H9 (cell line): ENCODE measurements at regions not wholly inside any gene's neighbourhood (a gene's known extent, or its start where the extent isn't known, plus 50 kb on each side); places are given as distances from the start of the nearest gene placed in this dataset.

Source experiments
- DNase-seq: peaks from one replicate; pipeline ENCODE4 v3.0.0-alpha.2; 2017
- H2AFZ ChIP-seq: one replicate; pipeline ENCODE4 v1.6.1; 2013; ENCODE audit warnings: mild to moderate bottlenecking, low read length, control low read depth, moderate library complexity
- H2AK5ac ChIP-seq: 2 replicates; pipeline ENCODE4 v1.6.1; 2013; ENCODE audit warnings: low read length, control low read depth, mixed read lengths; ENCODE audit not compliant: insufficient read length
- H2BK120ac ChIP-seq: one replicate; pipeline ENCODE4 v1.6.1; 2013; ENCODE audit warnings: low read depth, mild to moderate bottlenecking, low read length, control low read depth, inconsistent platforms; ENCODE audit not compliant: poor library complexity, severe bottlenecking
- H2BK12ac ChIP-seq: 2 replicates; pipeline ENCODE4 v1.6.1; 2013; ENCODE audit warnings: low read length, control low read depth, mixed read lengths, low read depth; ENCODE audit not compliant: insufficient read length
- H2BK15ac ChIP-seq: 2 replicates; pipeline ENCODE4 v1.6.1; 2013; ENCODE audit warnings: low read depth, low read length, control low read depth
- H2BK20ac ChIP-seq: one replicate; pipeline ENCODE4 v1.6.1; 2013; ENCODE audit warnings: low read depth, mild to moderate bottlenecking, low read length, control low read depth, inconsistent platforms; ENCODE audit not compliant: poor library complexity, severe bottlenecking
- H2BK5ac ChIP-seq: 2 replicates; pipeline ENCODE4 v1.6.1; 2013; ENCODE audit warnings: low read length, control low read depth, mixed read lengths; ENCODE audit not compliant: insufficient read length
- H3K14ac ChIP-seq: 2 replicates; pipeline ENCODE4 v1.6.1; 2013; ENCODE audit warnings: low read length, control low read depth; ENCODE audit not compliant: insufficient read depth
- H3K18ac ChIP-seq: 2 replicates; pipeline ENCODE4 v1.6.1; 2013; ENCODE audit warnings: low read depth, mild to moderate bottlenecking, mixed read lengths, low read length, control low read depth; ENCODE audit not compliant: insufficient read length
- H3K23ac ChIP-seq: 2 replicates; pipeline ENCODE4 v1.6.1; 2013; ENCODE audit warnings: low read length, control low read depth, mixed read lengths, low read depth; ENCODE audit not compliant: insufficient read length
- H3K23me2 ChIP-seq: 2 replicates; pipeline ENCODE4 v1.6.1; 2013; ENCODE audit warnings: low read depth, mild to moderate bottlenecking, mixed read lengths, low read length, control low read depth; ENCODE audit not compliant: insufficient read length, poor library complexity, severe bottlenecking
- H3K27ac ChIP-seq: 2 replicates; pipeline ENCODE4 v1.5.1; 2013; ENCODE audit warnings: low read length, control low read depth, mixed read lengths, low read depth; ENCODE audit not compliant: insufficient read length
- H3K27me3 ChIP-seq: 2 replicates; pipeline ENCODE4 v1.6.1; 2013; ENCODE audit warnings: low read length, control low read depth, inconsistent platforms; ENCODE audit not compliant: insufficient read depth
- H3K4ac ChIP-seq: 2 replicates; pipeline ENCODE4 v1.6.1; 2013; ENCODE audit warnings: low read depth, mild to moderate bottlenecking, control low read depth, inconsistent platforms, low read length, moderate library complexity
- H3K4me1 ChIP-seq: 2 replicates; pipeline ENCODE4 v1.6.1; 2013; ENCODE audit warnings: low read length, control low read depth, inconsistent platforms; ENCODE audit not compliant: insufficient read depth
- H3K4me2 ChIP-seq: 2 replicates; pipeline ENCODE4 v1.6.1; 2013; ENCODE audit warnings: low read length, control low read depth, mixed read lengths; ENCODE audit not compliant: insufficient read length, insufficient read depth
- H3K56ac ChIP-seq: 2 replicates; pipeline ENCODE4 v1.6.1; 2013; ENCODE audit warnings: low read depth, mild to moderate bottlenecking, mixed read lengths, low read length, control low read depth; ENCODE audit not compliant: insufficient read length
- H3K79me1 ChIP-seq: 2 replicates; pipeline ENCODE4 v1.6.1; 2013; ENCODE audit warnings: low read depth, mild to moderate bottlenecking, moderate library complexity, low read length, control low read depth, inconsistent platforms; ENCODE audit not compliant: insufficient read depth, poor library complexity, severe bottlenecking
- H3K79me2 ChIP-seq: 2 replicates; pipeline ENCODE4 v1.6.1; 2013; ENCODE audit warnings: low read length, control low read depth, inconsistent platforms; ENCODE audit not compliant: insufficient read depth
- H3K9ac ChIP-seq: 2 replicates; pipeline ENCODE4 v1.6.1; 2013; ENCODE audit warnings: low read length, control low read depth, mixed read lengths; ENCODE audit not compliant: insufficient read length; ENCODE audit errors: extremely low read depth
- H3K9me3 ChIP-seq: one replicate; pipeline ENCODE4 v1.6.1; 2013; ENCODE audit warnings: low read depth, low read length, inconsistent platforms; ENCODE audit not compliant: control insufficient read depth
- H3T11ph ChIP-seq: one replicate; pipeline ENCODE4 v1.6.1; 2013; ENCODE audit warnings: mild to moderate bottlenecking, low read length, control low read depth, inconsistent platforms
- H4K20me1 ChIP-seq: one replicate; pipeline ENCODE4 v1.6.1; 2013; ENCODE audit not compliant: control insufficient read depth, insufficient read length, insufficient read depth
- H4K5ac ChIP-seq: 2 replicates; pipeline ENCODE4 v1.6.1; 2013; ENCODE audit warnings: low read depth, mild to moderate bottlenecking, mixed read lengths, low read length, control low read depth; ENCODE audit not compliant: insufficient read length
- H4K8ac ChIP-seq: replicated peaks from 2 replicates; pipeline ENCODE4 v1.6.1; 2013; ENCODE audit warnings: low read length, control low read depth, mixed read lengths, low read depth; ENCODE audit not compliant: insufficient read length
- H4K91ac ChIP-seq: 2 replicates; pipeline ENCODE4 v1.6.1; 2013; ENCODE audit warnings: low read depth, mild to moderate bottlenecking, moderate library complexity, mixed read lengths, low read length, control low read depth; ENCODE audit not compliant: insufficient read length
- H3K27ac Mint-ChIP-seq, 3 experiments: 2 replicates in 2 of 3; 3 replicates in 1 of 3; pipeline ENCODE4 v1.8.0; 2020 to 2021; ENCODE audit warnings: mixed read lengths in 3 of 3, mild to moderate bottlenecking in 1 of 3, moderate library complexity in 1 of 3
- H3K27me3 Mint-ChIP-seq: 2 replicates; pipeline ENCODE4 v1.8.0; 2021; ENCODE audit warnings: low read depth, mild to moderate bottlenecking, moderate library complexity, mixed read lengths
- H3K36me3 Mint-ChIP-seq, 3 experiments: 2 replicates in 2 of 3; 3 replicates in 1 of 3; pipeline ENCODE4 v1.8.0; 2020 to 2021; ENCODE audit warnings: low read depth in 3 of 3, mixed read lengths in 3 of 3; ENCODE audit not compliant: insufficient read depth in 1 of 3
- H3K4me1 Mint-ChIP-seq, 2 experiments: 2 replicates each; pipeline ENCODE4 v1.8.0; 2020; ENCODE audit warnings: mixed read lengths in 2 of 2
- H3K4me3 Mint-ChIP-seq, 2 experiments: 2 replicates in 1 of 2; 3 replicates in 1 of 2; pipeline ENCODE4 v1.8.0; 2020 to 2021; ENCODE audit warnings: mild to moderate bottlenecking in 2 of 2, mixed read lengths in 2 of 2, moderate library complexity in 1 of 2
- H3K9me3 Mint-ChIP-seq, 2 experiments: 2 replicates in 1 of 2; 3 replicates in 1 of 2; pipeline ENCODE4 v1.8.0; 2020; ENCODE audit warnings: mild to moderate bottlenecking in 2 of 2, mixed read lengths in 2 of 2, moderate library complexity in 1 of 2
- WGBS: extraction: QIAGEN DNeasy Blood & Tissue Kit; methylation state at CpG from one replicate; pipeline ENCODE4 v1.1.7; 2013; ENCODE audit warnings: missing lambda C conversion rate, low lambda C conversion rate, mixed read lengths; ENCODE audit not compliant: insufficient read length; ENCODE audit errors: extremely low coverage; 5-methylcytosine and 5-hydroxymethylcytosine counted together
- TF ChIP-seq, protein P1 (sequence below): fragments of 200-600 bp; sonication (generic); conservative IDR thresholded peaks from 3 replicates; pipeline ENCODE4 v1.8.0; 2021; ENCODE audit warnings: antibody characterized with exemption, mild to moderate bottlenecking

DNA sequence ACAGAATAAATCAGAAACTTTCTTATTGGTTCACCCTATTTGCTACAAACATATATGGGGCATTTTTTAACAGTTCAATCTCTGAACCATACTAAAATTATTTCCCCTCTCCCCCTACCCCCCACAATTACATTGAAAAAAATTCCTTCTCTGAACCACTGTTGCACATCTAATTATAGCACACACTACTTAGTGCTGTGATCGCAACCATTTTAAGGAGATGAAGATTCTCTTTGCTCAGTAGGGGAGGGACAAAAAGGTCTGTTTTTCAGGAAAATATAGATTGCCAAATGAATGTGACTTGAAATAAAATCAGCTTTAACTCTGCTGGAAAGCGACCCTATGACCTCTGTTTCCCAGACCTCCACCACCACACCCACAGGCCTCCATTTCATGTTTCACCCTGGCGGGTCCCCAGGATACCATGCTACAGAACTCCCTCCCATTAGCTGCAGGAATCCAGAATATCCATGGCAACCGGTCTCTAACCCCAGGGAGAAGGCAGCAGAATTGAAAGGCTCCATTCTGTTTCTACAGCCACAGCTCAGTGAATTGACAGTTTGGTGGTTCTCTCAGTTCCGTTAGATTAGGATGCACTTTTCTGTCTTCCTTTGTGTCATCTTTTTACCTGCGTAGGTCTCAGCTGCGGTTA is 286.3 kb downstream of the TBC1D4 start:
- TF ChIP-seq, protein P1, sequence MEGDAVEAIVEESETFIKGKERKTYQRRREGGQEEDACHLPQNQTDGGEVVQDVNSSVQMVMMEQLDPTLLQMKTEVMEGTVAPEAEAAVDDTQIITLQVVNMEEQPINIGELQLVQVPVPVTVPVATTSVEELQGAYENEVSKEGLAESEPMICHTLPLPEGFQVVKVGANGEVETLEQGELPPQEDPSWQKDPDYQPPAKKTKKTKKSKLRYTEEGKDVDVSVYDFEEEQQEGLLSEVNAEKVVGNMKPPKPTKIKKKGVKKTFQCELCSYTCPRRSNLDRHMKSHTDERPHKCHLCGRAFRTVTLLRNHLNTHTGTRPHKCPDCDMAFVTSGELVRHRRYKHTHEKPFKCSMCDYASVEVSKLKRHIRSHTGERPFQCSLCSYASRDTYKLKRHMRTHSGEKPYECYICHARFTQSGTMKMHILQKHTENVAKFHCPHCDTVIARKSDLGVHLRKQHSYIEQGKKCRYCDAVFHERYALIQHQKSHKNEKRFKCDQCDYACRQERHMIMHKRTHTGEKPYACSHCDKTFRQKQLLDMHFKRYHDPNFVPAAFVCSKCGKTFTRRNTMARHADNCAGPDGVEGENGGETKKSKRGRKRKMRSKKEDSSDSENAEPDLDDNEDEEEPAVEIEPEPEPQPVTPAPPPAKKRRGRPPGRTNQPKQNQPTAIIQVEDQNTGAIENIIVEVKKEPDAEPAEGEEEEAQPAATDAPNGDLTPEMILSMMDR = no peak
- Histone ChIP-seq H4K20me1 (no peaks in the 10 kb centered on the region), H3K79me1 (no peaks in the 10 kb centered on the region), H3T11ph (no peak overlapping the region), H2AFZ (no peak overlapping the region), H2BK5ac (no peak overlapping the region), H3K9ac (no peak overlapping the region), H2BK15ac (no peak overlapping the region), H3K18ac (no peak overlapping the region), H2BK120ac (no peak overlapping the region), H3K23me2 (no peaks in the 10 kb centered on the region), H2BK20ac (no peak overlapping the region), H3K4me1 (no peaks in the 10 kb centered on the region), H3K23ac (no peak overlapping the region), H2AK5ac (no peak overlapping the region), H4K8ac (no peak overlapping the region), H3K27me3 (no peaks in the 10 kb centered on the region), H4K5ac (no peak overlapping the region), H3K4me2 (no peak overlapping the region), H4K91ac (no peak overlapping the region), H3K4ac (no peak overlapping the region), H2BK12ac (no peak overlapping the region), H3K9me3 (no peaks in the 10 kb centered on the region), H3K14ac (no peak overlapping the region), H3K27ac (no peak overlapping the region), H3K79me2 (no peaks in the 10 kb centered on the region), H3K56ac (no peak overlapping the region)
- Mint-ChIP-seq H3K27me3 (no peaks in the 10 kb centered on the region), H3K36me3 (no peaks in the 10 kb centered on the region), H3K4me3 (no peak overlapping the region), H3K27ac (peak overlapping the region in 1 of 3 experiments; percentile 42; a peak in 1 of 7 replicates), H3K9me3 (no peaks in the 10 kb centered on the region), H3K4me1 (peaks cover 6 to 11% of the 10 kb centered on the region in 2 experiments)
- DNase-seq = no peak
- no CpG with 5 or more reads among the region's 7 CpGs for WGBS
